Heart right ventricle (tissue), 16 donors: ENCODE measurements at regions not wholly inside any gene's neighbourhood (a gene's known extent, or its start where the extent isn't known, plus 50 kb on each side); places are given as distances from the start of the nearest gene placed in this dataset.

ENCODE experiments used
- ATAC-seq, 8 donors: fragments of 200-7000 bp; cut with Tn5 transposase; one replicate each; pipeline ENCODE4 v1.9.1; 2020; ENCODE audit warnings: mild to moderate bottlenecking in 8 of 8, moderate library complexity in 8 of 8, moderate number of reproducible peaks in 1 of 8
- DNase-seq, 2 donors: peaks; one replicate each; pipeline ENCODE4 v3.0.0-alpha.2; 2020
- H3K27ac ChIP-seq, 10 donors: fragments of 200-600 bp; sonication (generic) in 2 of 10; one replicate each; pipeline versions ENCODE4 v1.5.0 to v1.8.0; 2020 to 2022; ENCODE audit warnings: mild to moderate bottlenecking in 3 of 10
- H3K27me3 ChIP-seq, 7 donors: fragments of 200-600 bp; one replicate each; pipeline ENCODE4 v1.8.0; 2021 to 2022; ENCODE audit warnings: mild to moderate bottlenecking in 2 of 7
- H3K36me3 ChIP-seq, 9 donors: fragments of 200-600 bp; sonication (generic) in 1 of 9; one replicate each; pipeline versions ENCODE4 v1.5.0 to v1.8.0; 2020 to 2022; ENCODE audit warnings: mild to moderate bottlenecking in 2 of 9
- H3K4me1 ChIP-seq, 9 donors: fragments of 200-600 bp; sonication (generic) in 1 of 9; one replicate each; pipeline versions ENCODE4 v1.5.0 to v1.8.0; 2020 to 2022; ENCODE audit warnings: mild to moderate bottlenecking in 4 of 9
- H3K4me3 ChIP-seq, 10 donors: fragments of 200-600 bp; sonication (generic) in 2 of 10; one replicate each; pipeline versions ENCODE4 v1.5.0 to v1.8.0; 2020 to 2022; ENCODE audit warnings: mild to moderate bottlenecking in 7 of 10, moderate library complexity in 2 of 10
- H3K9me3 ChIP-seq, 11 donors: fragments of 200-600 bp in 10 of 11; sonication (generic) in 2 of 11; one replicate each; pipeline versions ENCODE4 v1.5.0 to v1.8.0; 2013 to 2022; ENCODE audit warnings: mild to moderate bottlenecking in 2 of 11, control low read depth in 1 of 11, moderate library complexity in 1 of 11
- WGBS, 2 donors: extraction: QIAGEN DNeasy Blood & Tissue Kit; methylation state at CpG; one replicate each; pipeline ENCODE4 v1.1.7; 2013; ENCODE audit warnings: inconsistent platforms in 1 of 2; 5-methylcytosine and 5-hydroxymethylcytosine counted together
- intact Hi-C, 10 donors: fragments of 100-400 bp; cut with DNase I; formaldehyde crosslinking; loops; one replicate each; pipeline versions ENCODE4 v1.11.1 to v1.14.2; 2022
- TF ChIP-seq, protein P1 (sequence below), 9 donors: fragments of 200-600 bp; sonication (generic) in 2 of 9; IDR thresholded peaks; one replicate each; pipeline versions ENCODE4 v1.5.0 to v1.8.0; 2021 to 2022; ENCODE audit warnings: antibody characterized with exemption in 9 of 9, mild to moderate bottlenecking in 5 of 9, moderate library complexity in 1 of 9
- donor health status: Arrhythmogenic right ventricular cardiomyopathy.
- donor health status: ischemic (EF 13 %, LVEDD 7.1; RV severe dilation, severe dysfunction).
- donor health status: healthy with polysubstance abuse.
- donor health status: DM: no; HTN: yes; CAD: no.
- donor health status: DM: no; HTN: no; CAD: no.
- donor health status: ischemic (EF 25% LVEDD 6.9; RV normal size, moderate dysfunction).
- donor health status: ischemic (EF 25% LVEDD 5.7; RV mildly dilated, moderate dysfunction).
- donor health status: healthy.
- donor health status: DM: yes; HTN: yes; CAD: no.
- donor health status: Ischemic cardiomyopathy.
- donor health status: ischemic (EF 35%, LVEDD 5.7; RV mildly dilated, moderate dysfunction).
- donor health status: nonischemic (EF 11% LVEDD 7.7; RV severe dilation, severe dysfunction).
- donor health status: DM: yes; HTN: yes; CAD: no.
- donor health status: PGD.
- donor health status: ischemic (EF 29% LVEDD 5.4; RV normal size, mild dysfunction).
- donor health status: nonischemic (EF 23%, LVEDD 6.1; RV moderate dilation, normal function).

- TF ChIP-seq, protein P1, sequence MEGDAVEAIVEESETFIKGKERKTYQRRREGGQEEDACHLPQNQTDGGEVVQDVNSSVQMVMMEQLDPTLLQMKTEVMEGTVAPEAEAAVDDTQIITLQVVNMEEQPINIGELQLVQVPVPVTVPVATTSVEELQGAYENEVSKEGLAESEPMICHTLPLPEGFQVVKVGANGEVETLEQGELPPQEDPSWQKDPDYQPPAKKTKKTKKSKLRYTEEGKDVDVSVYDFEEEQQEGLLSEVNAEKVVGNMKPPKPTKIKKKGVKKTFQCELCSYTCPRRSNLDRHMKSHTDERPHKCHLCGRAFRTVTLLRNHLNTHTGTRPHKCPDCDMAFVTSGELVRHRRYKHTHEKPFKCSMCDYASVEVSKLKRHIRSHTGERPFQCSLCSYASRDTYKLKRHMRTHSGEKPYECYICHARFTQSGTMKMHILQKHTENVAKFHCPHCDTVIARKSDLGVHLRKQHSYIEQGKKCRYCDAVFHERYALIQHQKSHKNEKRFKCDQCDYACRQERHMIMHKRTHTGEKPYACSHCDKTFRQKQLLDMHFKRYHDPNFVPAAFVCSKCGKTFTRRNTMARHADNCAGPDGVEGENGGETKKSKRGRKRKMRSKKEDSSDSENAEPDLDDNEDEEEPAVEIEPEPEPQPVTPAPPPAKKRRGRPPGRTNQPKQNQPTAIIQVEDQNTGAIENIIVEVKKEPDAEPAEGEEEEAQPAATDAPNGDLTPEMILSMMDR (IDR thresholded peaks at IDR 0.05): no peak
- Histone ChIP-seq H3K27ac (peak overlapping the region in 1 of 10 donors; percentile 5), H3K36me3 (peaks cover 0 to 97% (median 30%) of the 10 kb centered on the region in 9 donors), H3K9me3 (no peaks in the 10 kb centered on the region), H3K4me1 (peaks cover 0 to 20% (median 6%) of the 10 kb centered on the region in 9 donors), H3K27me3 (no peaks in the 10 kb centered on the region), H3K4me3 (no peak overlapping the region)
- ATAC-seq: peak; percentile 29 to 80 (median 66)
- DNase-seq: no peak
- 62 to 65% methylated on average over 4 of the region's 4 CpGs for WGBS, 2 donors
- intact Hi-C loops: no loop called here
Measured at GRCh38 chr7:149610441-149611011, 112.9 kb upstream of the ZNF746 start.

DNA sequence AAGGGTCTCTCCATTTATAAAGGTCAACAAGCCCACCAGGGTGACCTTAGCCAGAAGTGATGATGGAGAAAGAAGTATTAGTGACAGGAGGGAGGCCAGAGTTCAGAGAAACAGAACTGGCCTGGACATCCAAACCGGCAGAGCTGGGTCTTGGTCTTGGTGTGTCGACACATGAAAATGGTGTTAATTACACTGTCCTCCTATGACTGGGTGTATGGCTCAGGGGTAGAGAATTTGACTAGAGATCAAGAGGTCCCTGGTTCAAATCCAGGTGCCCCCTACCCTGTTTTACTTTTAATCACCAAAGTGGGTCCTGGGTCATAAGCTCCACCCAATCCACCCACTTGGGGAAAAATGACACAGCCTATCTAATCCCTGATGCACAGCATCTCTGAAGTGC is 110.6 kb upstream of the ZNF746 start:
- Histone ChIP-seq H3K4me1 (peaks cover 0 to 18% (median 6%) of the 10 kb centered on the region in 9 donors), H3K27ac (no peak overlapping the region), H3K9me3 (no peaks in the 10 kb centered on the region), H3K4me3 (no peak overlapping the region), H3K27me3 (no peaks in the 10 kb centered on the region), H3K36me3 (peaks cover 0 to 98% (median 24%) of the 10 kb centered on the region in 9 donors)
- DNase-seq (no peak), ATAC-seq (no peak)
- TF ChIP-seq, protein P1 (IDR thresholded peaks at IDR 0.05): no peak
- WGBS, 2 donors: 92 to 93% methylated on average over 2 of the region's 2 CpGs
- intact Hi-C loops: no loop called here

DNA sequence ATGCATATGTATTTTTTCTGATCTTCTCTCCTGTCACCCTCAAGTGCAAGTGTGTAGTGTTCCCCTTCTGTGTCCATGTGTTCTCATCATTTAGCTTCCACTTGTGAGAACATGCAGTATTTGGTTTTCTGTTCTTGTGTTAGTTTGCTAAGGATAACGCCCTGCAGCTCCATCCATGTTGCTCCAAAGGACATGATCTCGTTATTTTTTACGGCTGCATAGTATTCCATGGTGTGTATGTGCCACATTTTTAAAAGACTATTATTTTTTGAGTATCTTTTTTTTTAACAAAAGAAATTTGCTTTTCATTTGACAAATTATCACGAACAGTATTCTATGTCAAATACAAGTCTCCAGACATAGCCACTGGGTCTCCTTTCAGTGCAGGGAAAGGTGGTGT is 110.1 kb upstream of the ZNF746 start:
- Histone ChIP-seq H3K36me3 (peaks cover 0 to 98% (median 19%) of the 10 kb centered on the region in 9 donors), H3K27ac (no peak overlapping the region), H3K4me1 (peaks cover 0 to 18% (median 6%) of the 10 kb centered on the region in 9 donors), H3K9me3 (no peaks in the 10 kb centered on the region), H3K4me3 (no peak overlapping the region), H3K27me3 (no peaks in the 10 kb centered on the region)
- DNase-seq (no peak), ATAC-seq (no peak)
- WGBS, 2 donors: 98 to 99% methylated on average over 4 of the region's 4 CpGs
- TF ChIP-seq, protein P1 (IDR thresholded peaks at IDR 0.05): no peak
- intact Hi-C loops: no loop called here

DNA sequence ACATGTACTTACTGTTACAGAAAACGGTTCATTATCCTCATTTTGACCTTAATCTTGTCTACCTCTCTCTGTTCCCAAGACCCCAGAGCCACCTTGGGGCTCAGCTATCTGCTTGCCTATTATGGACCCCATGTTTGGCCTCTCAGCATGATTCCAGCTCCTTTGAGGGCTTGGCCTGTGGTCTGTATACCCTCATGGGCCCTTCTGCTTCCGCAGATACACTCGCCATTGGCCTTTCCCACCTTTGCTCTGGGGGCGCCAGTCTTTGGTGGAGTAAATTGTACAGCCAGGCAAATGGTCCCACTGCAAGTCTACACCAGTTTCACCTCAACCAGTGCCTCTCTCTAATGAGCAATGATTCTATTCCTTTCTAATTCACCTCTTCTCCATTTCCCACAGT is 109.2 kb upstream of the ZNF746 start:
- intact Hi-C loops: no loop called here
- ATAC-seq (no peak), DNase-seq (no peak)
- TF ChIP-seq, protein P1 (IDR thresholded peaks at IDR 0.05): no peak
- peaks cover 0 to 18% (median 6%) of the 10 kb centered on the region in 9 donors for H3K4me1 ChIP-seq
- 95 to 97% methylated on average over 4 of the region's 4 CpGs for WGBS, 2 donors
- no peak overlapping the region for H3K4me3 ChIP-seq
- no peak overlapping the region for H3K27ac ChIP-seq
- no peaks in the 10 kb centered on the region for H3K27me3 ChIP-seq
- H3K9me3 ChIP-seq: no peaks in the 10 kb centered on the region
- H3K36me3 ChIP-seq: peaks cover 0 to 98% (median 10%) of the 10 kb centered on the region in 9 donors
